ENCODE measurements at regions not wholly inside any gene's neighbourhood (a gene's known extent, or its start where the extent isn't known, plus 50 kb on each side); places are given as distances from the start of the nearest gene placed in this dataset.
"Not testable (repeated sequence)": the region's sequence is repeated elsewhere in the genome, so short reads cannot be mapped to it uniquely, and the experiment has no call there.

GRCh38 chr6:125591796-125592195 lies 157.6 kb upstream of the HEY2 start:
- not testable (repeated sequence) for DNase-seq (ENCODE audit: low spot score)

- DNase-seq (ENCODE audit: low spot score) = no peak
These were observed 155.7 kb upstream of the HEY2 start for GRCh38 chr6:125593746-125594145.

- no peak for DNase-seq (ENCODE audit: low spot score)
These were observed 153.4 kb upstream of the HEY2 start for GRCh38 chr6:125596020-125596419.

- DNase-seq (ENCODE audit: low spot score) = no peak
These were observed 151.8 kb upstream of the HEY2 start for GRCh38 chr6:125597411-125598253.

- DNase-seq (ENCODE audit: low spot score) = no peak
These were observed 151.0 kb upstream of the HEY2 start for GRCh38 chr6:125598422-125598821.

- no peak for DNase-seq (ENCODE audit: low spot score)
These were observed 145.2 kb upstream of the HEY2 start for GRCh38 chr6:125604257-125604656.

- DNase-seq (ENCODE audit: low spot score) = peak; percentile 81
These were observed 137.7 kb upstream of the HEY2 start for GRCh38 chr6:125611573-125612344.

- DNase-seq (ENCODE audit: low spot score) = peak; percentile 24
These were observed 137.0 kb upstream of the HEY2 start for GRCh38 chr6:125612345-125612846.

- DNase-seq (ENCODE audit: low spot score) = no peak
These were observed 130.8 kb upstream of the HEY2 start for GRCh38 chr6:125618629-125619028.

GRCh38 chr6:125623085-125623484 lies 126.3 kb upstream of the HEY2 start:
- DNase-seq (ENCODE audit: low spot score) = no peak

- DNase-seq (ENCODE audit: low spot score) = no peak
These were observed 118.3 kb upstream of the HEY2 start for GRCh38 chr6:125631165-125631564.

- DNase-seq (ENCODE audit: low spot score) = not testable (repeated sequence)
These were observed 113.4 kb upstream of the HEY2 start for GRCh38 chr6:125636011-125636410.

GRCh38 chr6:125636671-125637070 lies 112.8 kb upstream of the HEY2 start:
- DNase-seq (ENCODE audit: low spot score) = no peak

- DNase-seq (ENCODE audit: low spot score) = no peak
These were observed 112.2 kb upstream of the HEY2 start for GRCh38 chr6:125637207-125637606.

GRCh38 chr6:125639466-125640020 lies 109.9 kb upstream of the HEY2 start:
- DNase-seq (ENCODE audit: low spot score) = no peak

- no peak for DNase-seq (ENCODE audit: low spot score)
These were observed 108.8 kb upstream of the HEY2 start for GRCh38 chr6:125640441-125641150.

- not testable (repeated sequence) for DNase-seq (ENCODE audit: low spot score)
These were observed 105.3 kb upstream of the HEY2 start for GRCh38 chr6:125643967-125644661.

- no peak for DNase-seq (ENCODE audit: low spot score)
These were observed 102.0 kb upstream of the HEY2 start for GRCh38 chr6:125647391-125647790.

GRCh38 chr6:125653752-125654151 lies 95.7 kb upstream of the HEY2 start:
- DNase-seq (ENCODE audit: low spot score) = not testable (repeated sequence)

GRCh38 chr6:125655511-125655910 lies 93.9 kb upstream of the HEY2 start:
- DNase-seq (ENCODE audit: low spot score) = no peak

GRCh38 chr6:125656287-125656870 lies 93.1 kb upstream of the HEY2 start:
- no peak for DNase-seq (ENCODE audit: low spot score)

All from pons (tissue), 1 donor.